Sigmoid colon (tissue), 6 donors: ENCODE measurements at regions not wholly inside any gene's neighbourhood (a gene's known extent, or its start where the extent isn't known, plus 50 kb on each side); places are given as distances from the start of the nearest gene placed in this dataset.

Source experiments
- DNase-seq: peaks from one replicate; pipeline ENCODE4 v3.0.0-alpha.2; 2019
- H3K27ac ChIP-seq, 4 donors: fragments of 200-600 bp; sonication (generic); one replicate each; pipeline ENCODE4 v1.5.1; 2016 to 2019; ENCODE audit warnings: mild to moderate bottlenecking in 1 of 4
- H3K27me3 ChIP-seq, 3 donors: fragments of 200-600 bp; sonication (generic); one replicate each; pipeline ENCODE4 v1.5.1; 2019; ENCODE audit warnings: mild to moderate bottlenecking in 1 of 3
- H3K36me3 ChIP-seq, 4 donors: fragments of 200-600 bp; sonication (generic); one replicate each; pipeline ENCODE4 v1.5.1; 2016 to 2019
- H3K4me1 ChIP-seq, 4 donors: fragments of 200-600 bp; sonication (generic); one replicate each; pipeline ENCODE4 v1.5.1; 2017 to 2019
- H3K4me3 ChIP-seq, 4 donors: fragments of 200-600 bp; sonication (generic); one replicate each; pipeline ENCODE4 v1.5.1; 2017 to 2019; ENCODE audit warnings: mild to moderate bottlenecking in 2 of 4, moderate library complexity in 1 of 4
- H3K9me3 ChIP-seq, 4 donors: fragments of 200-600 bp in 3 of 4; sonication (generic) in 3 of 4; one replicate each; pipeline versions ENCODE4 v1.5.1 to v1.6.1; 2013 to 2019
- CTCF ChIP-seq, 4 experiments: fragments of 450-650 bp in 3 of 4; fragments of 200-600 bp in 1 of 4; IDR thresholded peaks; one replicate each; pipeline ENCODE4 v1.5.1; 2016 to 2019; ENCODE audit warnings: antibody characterized with exemption in 4 of 4, mild to moderate bottlenecking in 3 of 4, moderate library complexity in 2 of 4
- EP300 ChIP-seq, 4 donors: sonication (generic); formaldehyde crosslinking; IDR thresholded peaks; one replicate each; pipeline ENCODE4 v1.6.1; 2017; ENCODE audit warnings: antibody characterized with exemption in 4 of 4
- POLR2A ChIP-seq, 2 donors: fragments of 450-650 bp; IDR thresholded peaks; one replicate each; pipeline ENCODE4 v1.6.1; 2016; ENCODE audit warnings: antibody characterized with exemption in 2 of 2, mild to moderate bottlenecking in 2 of 2, moderate library complexity in 2 of 2
- POLR2AphosphoS5 ChIP-seq, 4 donors: sonication (generic); formaldehyde crosslinking; IDR thresholded peaks; one replicate each; pipeline ENCODE4 v1.6.1; 2017; ENCODE audit warnings: antibody characterized with exemption in 4 of 4
- WGBS, 2 donors: extraction: QIAGEN DNeasy Blood & Tissue Kit; methylation state at CpG; one replicate each; pipeline ENCODE4 v1.1.7; 2013; 5-methylcytosine and 5-hydroxymethylcytosine counted together
- intact Hi-C: fragments of 100-400 bp; cut with DNase I; formaldehyde crosslinking; loops from one replicate; pipeline ENCODE4 v1.15.1; 2023
- donor health status: healthy with polysubstance abuse.
- donor health status: healthy.

- no peaks in the 10 kb centered on the region for H3K27me3 ChIP-seq
- H3K9me3 ChIP-seq = peaks cover 0 to 4% (median 0%) of the 10 kb centered on the region in 4 donors
- intact Hi-C loops = no loop called here
- no peak overlapping the region for H3K27ac ChIP-seq
- TF ChIP-seq POLR2AphosphoS5 (IDR thresholded peaks at IDR 0.05) (no peak), POLR2A (IDR thresholded peaks at IDR 0.05) (no peak), EP300 (IDR thresholded peaks at IDR 0.05) (no peak), CTCF (IDR thresholded peaks at IDR 0.05) (no peak)
- no peak overlapping the region for H3K4me3 ChIP-seq
- 81 to 89% methylated on average over 1 of the region's 1 CpG for WGBS, 2 donors
- no peak for DNase-seq
- H3K36me3 ChIP-seq = no peaks in the 10 kb centered on the region
- H3K4me1 ChIP-seq = no peaks in the 10 kb centered on the region
Observed at GRCh38 chr4:14066979-14067378, 439.5 kb upstream of the BOD1L1 start.

GRCh38 chr4:14069886-14070285 is 442.4 kb upstream of the BOD1L1 start:
- no peak overlapping the region for H3K27ac ChIP-seq
- H3K4me1 ChIP-seq = no peaks in the 10 kb centered on the region
- no peaks in the 10 kb centered on the region for H3K36me3 ChIP-seq
- intact Hi-C loops = no loop called here
- peaks cover 0 to 17% (median 8%) of the 10 kb centered on the region in 4 donors for H3K9me3 ChIP-seq
- TF ChIP-seq EP300 (IDR thresholded peaks at IDR 0.05) (no peak), POLR2A (IDR thresholded peaks at IDR 0.05) (no peak), CTCF (IDR thresholded peaks at IDR 0.05) (no peak), POLR2AphosphoS5 (IDR thresholded peaks at IDR 0.05) (no peak)
- H3K4me3 ChIP-seq = no peak overlapping the region
- DNase-seq = no peak
- H3K27me3 ChIP-seq = no peaks in the 10 kb centered on the region
- WGBS, 2 donors = 62 to 74% methylated on average over 4 of the region's 4 CpGs

- H3K9me3 ChIP-seq = peaks cover 0 to 17% (median 8%) of the 10 kb centered on the region in 4 donors
- H3K36me3 ChIP-seq = no peaks in the 10 kb centered on the region
Observed at GRCh38 chr4:14070289-14070880, 442.9 kb upstream of the BOD1L1 start.

GRCh38 chr4:14072506-14072905 is 445.0 kb upstream of the BOD1L1 start:
- TF ChIP-seq CTCF (IDR thresholded peaks at IDR 0.05) = no peak
- no peak for TF ChIP-seq POLR2A (IDR thresholded peaks at IDR 0.05)
- TF ChIP-seq EP300 (IDR thresholded peaks at IDR 0.05) = no peak

More at GRCh38 chr4:14070289-14070880, 442.9 kb upstream of the BOD1L1 start:
- H3K4me3 ChIP-seq = no peak overlapping the region
- H3K4me1 ChIP-seq = no peaks in the 10 kb centered on the region
- H3K27me3 ChIP-seq = no peaks in the 10 kb centered on the region
- intact Hi-C loops = no loop called here
- H3K27ac ChIP-seq = no peak overlapping the region
- 33 to 70% methylated on average over 5 of the region's 5 CpGs for WGBS, 2 donors
- no peak for DNase-seq
- TF ChIP-seq EP300 (IDR thresholded peaks at IDR 0.05) = no peak
- no peak for TF ChIP-seq POLR2AphosphoS5 (IDR thresholded peaks at IDR 0.05)
- no peak for TF ChIP-seq CTCF (IDR thresholded peaks at IDR 0.05)
- no peak for TF ChIP-seq POLR2A (IDR thresholded peaks at IDR 0.05)

GRCh38 chr4:14076776-14077175 is 449.3 kb upstream of the BOD1L1 start:
- WGBS, 2 donors = 80 to 86% methylated on average over 3 of the region's 3 CpGs
- no peak for TF ChIP-seq POLR2A (IDR thresholded peaks at IDR 0.05)
- no peak for TF ChIP-seq EP300 (IDR thresholded peaks at IDR 0.05)
- no peak for TF ChIP-seq POLR2AphosphoS5 (IDR thresholded peaks at IDR 0.05)
- no peak for TF ChIP-seq CTCF (IDR thresholded peaks at IDR 0.05)

More at GRCh38 chr4:14072506-14072905, 445.0 kb upstream of the BOD1L1 start:
- Histone ChIP-seq H3K36me3 (no peaks in the 10 kb centered on the region), H3K4me3 (no peak overlapping the region), H3K9me3 (peaks cover 0 to 17% (median 8%) of the 10 kb centered on the region in 4 donors), H3K27me3 (no peaks in the 10 kb centered on the region), H3K4me1 (no peaks in the 10 kb centered on the region), H3K27ac (no peak overlapping the region)
- no peak for DNase-seq
- intact Hi-C loops = no loop called here

More at GRCh38 chr4:14076776-14077175, 449.3 kb upstream of the BOD1L1 start:
- H3K27me3 ChIP-seq = no peaks in the 10 kb centered on the region
- H3K36me3 ChIP-seq = no peaks in the 10 kb centered on the region
- no peak overlapping the region for H3K4me3 ChIP-seq
- H3K27ac ChIP-seq = no peak overlapping the region
- intact Hi-C loops = no loop called here
- H3K9me3 ChIP-seq = peaks cover 0 to 17% (median 8%) of the 10 kb centered on the region in 4 donors
- H3K4me1 ChIP-seq = no peaks in the 10 kb centered on the region
- DNase-seq = no peak
